Kidney (tissue), 13 donors: ENCODE measurements at regions not wholly inside any gene's neighbourhood (a gene's known extent, or its start where the extent isn't known, plus 50 kb on each side); places are given as distances from the start of the nearest gene placed in this dataset.

ENCODE experiments used
- DNase-seq, 5 donors: peaks; one replicate each; pipeline ENCODE4 v3.0.0-alpha.2; 2013 to 2020
- FAIRE-seq: peaks from 2 replicates; lab custom pipeline; 2012; peaks lifted over from hg19 to GRCh38; lab: Jason Lieb, UNC
- H3K27ac ChIP-seq, 2 donors: one replicate each; pipeline ENCODE4 v1.7.0; 2013; ENCODE audit warnings: low read depth in 2 of 2, low read length in 2 of 2, inconsistent platforms in 1 of 2
- H3K27me3 ChIP-seq: one replicate; pipeline ENCODE4 v1.7.1; 2013; ENCODE audit warnings: low read length, inconsistent platforms; ENCODE audit not compliant: control insufficient read depth, insufficient read depth
- H3K36me3 ChIP-seq, 3 donors: one replicate each; pipeline versions ENCODE4 v1.7.0 to v1.7.1; 2013; ENCODE audit warnings: low read length in 3 of 3, control low read depth in 1 of 3, inconsistent platforms in 1 of 3; ENCODE audit not compliant: insufficient read depth in 3 of 3, control insufficient read depth in 2 of 3
- H3K4me1 ChIP-seq, 3 donors: one replicate each; pipeline versions ENCODE4 v1.7.0 to v1.7.1; 2013; ENCODE audit warnings: low read length in 3 of 3, inconsistent platforms in 1 of 3, low read depth in 1 of 3; ENCODE audit not compliant: control insufficient read depth in 2 of 3, insufficient read depth in 2 of 3
- H3K4me3 ChIP-seq, 3 donors: one replicate each; pipeline versions ENCODE4 v1.7.0 to v1.8.1; 2013; ENCODE audit warnings: low read length in 3 of 3, control low read depth in 1 of 3, inconsistent platforms in 1 of 3
- H3K9ac ChIP-seq, 3 donors: one replicate each; pipeline versions ENCODE4 v1.7.0 to v1.7.1; 2013; ENCODE audit warnings: low read length in 3 of 3, control low read depth in 1 of 3, inconsistent platforms in 1 of 3
- H3K9me3 ChIP-seq, 3 donors: one replicate each; pipeline versions ENCODE4 v1.7.0 to v1.7.1; 2013; ENCODE audit warnings: low read length in 3 of 3, control low read depth in 1 of 3, inconsistent platforms in 1 of 3; ENCODE audit not compliant: control insufficient read depth in 2 of 3, insufficient read depth in 1 of 3
- intact Hi-C: fragments of 100-400 bp; cut with DNase I; formaldehyde crosslinking; loops from one replicate; pipeline ENCODE4 v1.11.1; 2022
- TF ChIP-seq, protein P1 (sequence below): IDR thresholded peaks from 3 replicates; pipeline ENCODE4 v1.5.1; 2012; ENCODE audit warnings: mild to moderate bottlenecking, moderate library complexity, borderline replicate concordance; ENCODE audit not compliant: insufficient read depth; ENCODE audit errors: extremely low read depth
- donor health status: control.
- donor health status: control.
- donor health status: control.
- donor health status: control.
- donor health status: control.
- donor health status: DM: yes; HTN: yes; CAD: no.
- donor health status: Normal renal cell carcinoma (clear cell type).

GRCh38 chr22:49193348-49193747 is 634.3 kb downstream of the BRD1 start:
- H3K4me3 ChIP-seq = no peak overlapping the region
- no peaks in the 10 kb centered on the region for H3K36me3 ChIP-seq
- intact Hi-C loops = no loop called here
- DNase-seq = peak in 1 of 5 donors; percentile 44
- no peak overlapping the region for H3K27ac ChIP-seq
- peaks cover 3% of the 10 kb centered on the region for H3K27me3 ChIP-seq
- H3K9ac ChIP-seq = no peak overlapping the region
- no peak for FAIRE-seq
- H3K9me3 ChIP-seq = no peaks in the 10 kb centered on the region
- TF ChIP-seq, protein P1, sequence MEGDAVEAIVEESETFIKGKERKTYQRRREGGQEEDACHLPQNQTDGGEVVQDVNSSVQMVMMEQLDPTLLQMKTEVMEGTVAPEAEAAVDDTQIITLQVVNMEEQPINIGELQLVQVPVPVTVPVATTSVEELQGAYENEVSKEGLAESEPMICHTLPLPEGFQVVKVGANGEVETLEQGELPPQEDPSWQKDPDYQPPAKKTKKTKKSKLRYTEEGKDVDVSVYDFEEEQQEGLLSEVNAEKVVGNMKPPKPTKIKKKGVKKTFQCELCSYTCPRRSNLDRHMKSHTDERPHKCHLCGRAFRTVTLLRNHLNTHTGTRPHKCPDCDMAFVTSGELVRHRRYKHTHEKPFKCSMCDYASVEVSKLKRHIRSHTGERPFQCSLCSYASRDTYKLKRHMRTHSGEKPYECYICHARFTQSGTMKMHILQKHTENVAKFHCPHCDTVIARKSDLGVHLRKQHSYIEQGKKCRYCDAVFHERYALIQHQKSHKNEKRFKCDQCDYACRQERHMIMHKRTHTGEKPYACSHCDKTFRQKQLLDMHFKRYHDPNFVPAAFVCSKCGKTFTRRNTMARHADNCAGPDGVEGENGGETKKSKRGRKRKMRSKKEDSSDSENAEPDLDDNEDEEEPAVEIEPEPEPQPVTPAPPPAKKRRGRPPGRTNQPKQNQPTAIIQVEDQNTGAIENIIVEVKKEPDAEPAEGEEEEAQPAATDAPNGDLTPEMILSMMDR = no peak
- H3K4me1 ChIP-seq = no peaks in the 10 kb centered on the region

- TF ChIP-seq, protein P1 = no peak
Observed at GRCh38 chr22:49192857-49193250, 634.8 kb downstream of the BRD1 start.

DNA sequence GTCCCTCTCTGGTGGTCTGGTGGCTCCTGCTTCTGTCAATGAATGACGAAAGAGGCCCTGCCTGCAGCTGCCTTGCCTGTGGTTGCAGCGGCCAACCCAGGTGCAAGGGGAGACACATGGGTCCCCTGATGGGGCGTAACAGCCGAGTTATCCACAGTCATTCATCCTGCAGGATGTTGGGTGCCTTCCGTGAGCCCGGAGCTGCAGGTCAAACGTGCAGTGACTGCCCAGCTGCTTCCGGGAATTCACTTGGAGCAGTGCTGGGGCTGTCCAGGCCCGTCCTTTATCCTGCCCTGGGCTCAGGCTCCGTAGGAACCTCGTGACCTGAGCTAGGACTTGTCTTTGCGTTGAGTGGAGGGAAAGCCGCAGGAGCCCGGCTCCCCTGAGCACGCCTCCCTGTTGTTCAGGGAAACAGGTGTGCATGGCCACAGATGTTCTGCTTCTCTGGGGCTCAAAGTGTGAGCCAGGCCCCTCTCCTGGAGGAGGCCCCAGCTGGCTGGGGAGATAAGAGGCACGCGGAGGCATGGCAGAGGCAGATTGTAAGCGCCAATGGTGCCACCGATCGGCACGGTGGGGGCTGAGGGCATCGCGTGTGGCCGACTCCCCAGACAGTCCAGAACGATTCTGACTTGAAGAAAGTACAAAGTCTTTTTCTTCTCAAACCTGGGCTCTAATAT is 635.4 kb downstream of the BRD1 start:
- Histone ChIP-seq H3K27me3 (no peaks in the 10 kb centered on the region), H3K4me1 (no peaks in the 10 kb centered on the region), H3K9me3 (no peaks in the 10 kb centered on the region), H3K27ac (no peak overlapping the region), H3K4me3 (no peak overlapping the region), H3K36me3 (no peaks in the 10 kb centered on the region), H3K9ac (no peak overlapping the region)
- DNase-seq = peak in 2 of 5 donors; percentile 20 to 52
- TF ChIP-seq, protein P1 = no peak
- FAIRE-seq = no peak
- intact Hi-C loops = no loop called here

More at GRCh38 chr22:49192857-49193250, 634.8 kb downstream of the BRD1 start:
- Histone ChIP-seq H3K9ac (no peak overlapping the region), H3K27me3 (no peaks in the 10 kb centered on the region), H3K9me3 (no peaks in the 10 kb centered on the region), H3K4me3 (no peak overlapping the region), H3K36me3 (no peaks in the 10 kb centered on the region), H3K4me1 (no peaks in the 10 kb centered on the region), H3K27ac (no peak overlapping the region)
- DNase-seq (peak in 1 of 5 donors; percentile 25), FAIRE-seq (no peak)
- intact Hi-C loops = no loop called here

DNA sequence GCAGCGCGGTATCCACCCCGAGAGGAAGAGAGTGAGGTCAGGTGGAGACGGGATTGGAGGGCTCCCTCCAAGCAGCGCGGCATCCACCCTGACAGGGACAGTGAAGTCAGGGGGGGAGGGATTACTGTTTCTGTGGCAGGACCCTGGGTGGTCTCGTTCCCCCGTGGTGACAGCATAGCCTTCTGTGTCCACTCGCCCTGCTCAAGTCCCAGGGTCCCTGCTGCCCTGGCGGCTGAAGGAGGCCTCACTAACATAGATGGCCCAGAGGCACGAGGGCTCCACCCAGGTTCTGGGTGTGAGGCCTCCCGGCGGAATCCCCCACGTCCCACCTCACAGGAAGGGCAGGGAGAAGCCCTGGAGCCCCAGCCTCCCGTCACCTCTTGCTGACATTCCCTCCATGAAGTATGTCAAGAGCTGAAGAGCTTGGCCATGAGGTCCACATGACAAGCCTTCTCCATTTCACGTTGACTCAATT is 636.1 kb downstream of the BRD1 start:
- no peak for FAIRE-seq
- H3K4me1 ChIP-seq = no peaks in the 10 kb centered on the region
- no peaks in the 10 kb centered on the region for H3K27me3 ChIP-seq
- peak in 1 of 5 donors; percentile 62 for DNase-seq
- no peaks in the 10 kb centered on the region for H3K36me3 ChIP-seq
- no peak overlapping the region for H3K27ac ChIP-seq
- intact Hi-C loops = no loop called here
- TF ChIP-seq, protein P1 = no peak
- no peak overlapping the region for H3K9ac ChIP-seq
- H3K9me3 ChIP-seq = no peaks in the 10 kb centered on the region
- no peak overlapping the region for H3K4me3 ChIP-seq
